Neural cell (in vitro differentiated cells): ENCODE measurements at regions not wholly inside any gene's neighbourhood (a gene's known extent, or its start where the extent isn't known, plus 50 kb on each side); places are given as distances from the start of the nearest gene placed in this dataset.

Experiments used
- H2AFZ ChIP-seq: fragments of 200-600, 300-800 bp; sonication (generic), shearing (Covaris generic); 2 replicates; pipeline ENCODE4 v1.6.0; 2014; ENCODE audit warnings: low read depth, mild to moderate bottlenecking, antibody characterized with exemption, low read length, moderate library complexity
- H3F3A ChIP-seq: fragments of 200-600 bp; shearing (Covaris generic); 2 replicates; pipeline ENCODE4 v1.6.1; 2016; ENCODE audit warnings: mild to moderate bottlenecking, moderate library complexity, mixed read lengths, antibody characterized with exemption, low read length; ENCODE audit not compliant: insufficient read depth, poor library complexity, severe bottlenecking
- H3K27ac ChIP-seq: fragments of 200-600, 300-800 bp; sonication (generic), shearing (Covaris generic); 2 replicates; pipeline ENCODE4 v1.5.1; 2014; ENCODE audit warnings: mild to moderate bottlenecking, low read length, moderate library complexity
- H3K27me3 ChIP-seq: fragments of 300-800, 200-600 bp; sonication (generic), shearing (Covaris generic); 2 replicates; pipeline ENCODE4 v1.6.0; 2014; ENCODE audit warnings: mild to moderate bottlenecking, low read depth, low read length, moderate library complexity; ENCODE audit not compliant: insufficient read depth
- H3K36me3 ChIP-seq: fragments of 300-800, 200-600 bp; sonication (generic), shearing (Covaris generic); 2 replicates; pipeline ENCODE4 v1.5.1; 2014; ENCODE audit warnings: mild to moderate bottlenecking, antibody characterized with exemption, low read length, moderate library complexity; ENCODE audit not compliant: insufficient read depth
- H3K4me2 ChIP-seq: fragments of 300-800, 200-600 bp; sonication (generic), shearing (Covaris generic); 2 replicates; pipeline ENCODE4 v1.6.0; 2014; ENCODE audit warnings: mild to moderate bottlenecking, low read length
- H3K4me3 ChIP-seq: fragments of 300-800, 200-600 bp; sonication (generic), shearing (Covaris generic); 2 replicates; pipeline ENCODE4 v1.5.1; 2014; ENCODE audit warnings: mild to moderate bottlenecking, low read length, moderate library complexity
- H3K79me2 ChIP-seq: fragments of 200-600 bp; shearing (Covaris generic); replicated peaks from 2 replicates; pipeline ENCODE4 v1.6.0; 2014; ENCODE audit warnings: mild to moderate bottlenecking, low read length, moderate library complexity; ENCODE audit not compliant: insufficient read depth
- H3K9ac ChIP-seq: fragments of 300-800, 200-600 bp; sonication (generic), shearing (Covaris generic); 2 replicates; pipeline ENCODE4 v1.6.1; 2016; ENCODE audit warnings: mild to moderate bottlenecking, low read length, mixed read lengths
- H3K9me2 ChIP-seq: fragments of 200-600 bp; shearing (Covaris generic); 2 replicates; pipeline ENCODE4 v1.6.1; 2016; ENCODE audit warnings: mild to moderate bottlenecking, low read length, mixed read lengths; ENCODE audit not compliant: insufficient read depth
- H3K9me3 ChIP-seq: fragments of 200-600, 300-800 bp; sonication (generic), shearing (Covaris generic); 2 replicates; pipeline ENCODE4 v1.6.1; 2016; ENCODE audit warnings: mild to moderate bottlenecking, mixed run types, low read length, moderate library complexity, mixed read lengths
- H4K20me1 ChIP-seq: fragments of 200-600 bp; shearing (Covaris generic); 2 replicates; pipeline ENCODE4 v1.6.1; 2016; ENCODE audit warnings: mild to moderate bottlenecking, mixed run types; ENCODE audit not compliant: insufficient read depth
- EP300 ChIP-seq: fragments of 450-650 bp; conservative IDR thresholded peaks from 2 replicates; pipeline ENCODE4 v1.6.1; 2014; ENCODE audit warnings: antibody characterized with exemption, mild to moderate bottlenecking, moderate library complexity; ENCODE audit not compliant: poor library complexity, severe bottlenecking
- EZH2 ChIP-seq: fragments of 200-600, 300-800 bp; shearing (Covaris generic), sonication (generic); IDR thresholded peaks from 2 replicates; pipeline ENCODE4 v1.6.1; 2014; ENCODE audit warnings: antibody characterized with exemption, low read length, borderline replicate concordance, mild to moderate bottlenecking; ENCODE audit not compliant: insufficient read depth, poor library complexity, severe bottlenecking
- MXI1 ChIP-seq: fragments of 450-650 bp; conservative IDR thresholded peaks from 2 replicates; pipeline ENCODE4 v1.6.1; 2014; ENCODE audit warnings: antibody characterized with exemption, mild to moderate bottlenecking; ENCODE audit not compliant: poor library complexity, severe bottlenecking
- POLR2AphosphoS5 ChIP-seq: IDR thresholded peaks from 2 replicates; pipeline ENCODE4 v1.6.1; 2012
- RAD21 ChIP-seq: fragments of 450-650 bp; conservative IDR thresholded peaks from 2 replicates; pipeline ENCODE4 v1.6.1; 2014; ENCODE audit warnings: antibody characterized with exemption, mild to moderate bottlenecking, moderate library complexity
- REST ChIP-seq: IDR thresholded peaks from 2 replicates; pipeline ENCODE4 v1.6.1; 2012; ENCODE audit warnings: borderline replicate concordance
- SMC3 ChIP-seq: fragments of 450-650 bp; conservative IDR thresholded peaks from 2 replicates; pipeline ENCODE4 v1.6.1; 2014; ENCODE audit warnings: antibody characterized with exemption, mild to moderate bottlenecking, moderate library complexity; ENCODE audit not compliant: poor library complexity
- TAF1 ChIP-seq: IDR thresholded peaks from 2 replicates; pipeline ENCODE4 v1.6.1; 2012; ENCODE audit warnings: low read depth
- TF ChIP-seq, protein P1 (sequence below): fragments of 450-650 bp; IDR thresholded peaks from 2 replicates; pipeline ENCODE4 v1.5.1; 2014; ENCODE audit warnings: antibody characterized with exemption, mild to moderate bottlenecking, moderate library complexity; ENCODE audit not compliant: poor library complexity, severe bottlenecking

- no peak overlapping the region for H3K4me2 ChIP-seq
- no peak for TF ChIP-seq SMC3
- no peak for TF ChIP-seq EZH2
- no peak for TF ChIP-seq RAD21
- no peak for TF ChIP-seq TAF1
- TF ChIP-seq REST: no peak
- no peak for TF ChIP-seq EP300
- H3K9me2 ChIP-seq: no peaks in the 10 kb centered on the region
- H2AFZ ChIP-seq: no peak overlapping the region
- H3K4me3 ChIP-seq: no peak overlapping the region
- no peaks in the 10 kb centered on the region for H4K20me1 ChIP-seq
- no peaks in the 10 kb centered on the region for H3F3A ChIP-seq
- no peak overlapping the region for H3K27ac ChIP-seq
- no peaks in the 10 kb centered on the region for H3K27me3 ChIP-seq
- no peaks in the 10 kb centered on the region for H3K9me3 ChIP-seq
- H3K36me3 ChIP-seq: no peaks in the 10 kb centered on the region
- no peaks in the 10 kb centered on the region for H3K79me2 ChIP-seq
- H3K9ac ChIP-seq: no peak overlapping the region
Observed at GRCh38 chr9:13878241-13878711, 435.7 kb downstream of the NFIB start.

DNA sequence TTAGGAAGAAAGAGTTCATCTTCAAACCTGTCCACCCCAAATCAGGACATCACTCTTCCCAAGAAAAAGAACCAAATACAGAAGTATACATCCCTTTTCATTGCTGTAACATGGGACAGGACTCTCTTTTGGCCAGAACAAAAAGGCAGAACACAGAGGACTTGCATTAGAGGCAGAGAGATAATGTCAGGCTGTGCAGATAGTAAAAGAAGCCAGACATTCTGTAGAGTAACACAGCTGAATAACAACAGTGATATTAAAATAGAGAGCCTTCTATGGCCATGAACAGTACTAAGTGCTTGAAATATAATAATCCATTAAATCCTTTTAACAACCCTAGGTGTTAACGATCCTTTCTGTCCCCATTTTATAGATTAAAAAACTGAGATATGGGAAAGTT is 437.2 kb downstream of the NFIB start:
- Histone ChIP-seq H3F3A (no peaks in the 10 kb centered on the region), H3K27ac (no peak overlapping the region), H3K9me2 (no peaks in the 10 kb centered on the region), H3K9me3 (no peaks in the 10 kb centered on the region), H3K79me2 (no peaks in the 10 kb centered on the region), H2AFZ (no peak overlapping the region), H3K4me2 (no peak overlapping the region), H4K20me1 (no peaks in the 10 kb centered on the region), H3K36me3 (no peaks in the 10 kb centered on the region), H3K27me3 (no peaks in the 10 kb centered on the region), H3K9ac (no peak overlapping the region), H3K4me3 (no peak overlapping the region)
- TF ChIP-seq TAF1: no peak
- no peak for TF ChIP-seq SMC3
- TF ChIP-seq, protein P1, sequence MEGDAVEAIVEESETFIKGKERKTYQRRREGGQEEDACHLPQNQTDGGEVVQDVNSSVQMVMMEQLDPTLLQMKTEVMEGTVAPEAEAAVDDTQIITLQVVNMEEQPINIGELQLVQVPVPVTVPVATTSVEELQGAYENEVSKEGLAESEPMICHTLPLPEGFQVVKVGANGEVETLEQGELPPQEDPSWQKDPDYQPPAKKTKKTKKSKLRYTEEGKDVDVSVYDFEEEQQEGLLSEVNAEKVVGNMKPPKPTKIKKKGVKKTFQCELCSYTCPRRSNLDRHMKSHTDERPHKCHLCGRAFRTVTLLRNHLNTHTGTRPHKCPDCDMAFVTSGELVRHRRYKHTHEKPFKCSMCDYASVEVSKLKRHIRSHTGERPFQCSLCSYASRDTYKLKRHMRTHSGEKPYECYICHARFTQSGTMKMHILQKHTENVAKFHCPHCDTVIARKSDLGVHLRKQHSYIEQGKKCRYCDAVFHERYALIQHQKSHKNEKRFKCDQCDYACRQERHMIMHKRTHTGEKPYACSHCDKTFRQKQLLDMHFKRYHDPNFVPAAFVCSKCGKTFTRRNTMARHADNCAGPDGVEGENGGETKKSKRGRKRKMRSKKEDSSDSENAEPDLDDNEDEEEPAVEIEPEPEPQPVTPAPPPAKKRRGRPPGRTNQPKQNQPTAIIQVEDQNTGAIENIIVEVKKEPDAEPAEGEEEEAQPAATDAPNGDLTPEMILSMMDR: no peak
- no peak for TF ChIP-seq MXI1
- TF ChIP-seq EZH2: no peak
- TF ChIP-seq EP300: no peak

GRCh38 chr9:13873203-13873602 is 440.7 kb downstream of the NFIB start:
- H3K4me2 ChIP-seq: no peak overlapping the region
- H3K9me2 ChIP-seq: no peaks in the 10 kb centered on the region
- no peak overlapping the region for H3K9ac ChIP-seq
- TF ChIP-seq POLR2AphosphoS5: no peak
- TF ChIP-seq EP300: no peak
- TF ChIP-seq TAF1: no peak
- TF ChIP-seq, protein P1: no peak
- TF ChIP-seq EZH2: no peak
- TF ChIP-seq REST: no peak
- H3K27me3 ChIP-seq: no peaks in the 10 kb centered on the region
- no peak overlapping the region for H2AFZ ChIP-seq
- H4K20me1 ChIP-seq: no peaks in the 10 kb centered on the region
- H3K36me3 ChIP-seq: no peaks in the 10 kb centered on the region
- no peaks in the 10 kb centered on the region for H3F3A ChIP-seq
- H3K4me3 ChIP-seq: no peak overlapping the region
- no peak overlapping the region for H3K27ac ChIP-seq
- no peaks in the 10 kb centered on the region for H3K79me2 ChIP-seq
- no peaks in the 10 kb centered on the region for H3K9me3 ChIP-seq
